ENCODE measurements at regions not wholly inside any gene's neighbourhood (a gene's known extent, or its start where the extent isn't known, plus 50 kb on each side); places are given as distances from the start of the nearest gene placed in this dataset.

- DNase-seq = no peak
Observed at GRCh38 chr13:50697746-50698539, 145.5 kb downstream of the DLEU7 start.

- no peak for DNase-seq
Observed at GRCh38 chr13:50699874-50700663, 143.4 kb downstream of the DLEU7 start.

- no peak for DNase-seq
Observed at GRCh38 chr13:50700664-50701305, 142.7 kb downstream of the DLEU7 start.

GRCh38 chr13:50701469-50701868, 142.0 kb downstream of the DLEU7 start:
- DNase-seq = no peak

- DNase-seq = no peak
Observed at GRCh38 chr13:50706505-50706904, 137.0 kb downstream of the DLEU7 start.

GRCh38 chr13:50707628-50708027, 135.9 kb downstream of the DLEU7 start:
- DNase-seq = peak; percentile 24

GRCh38 chr13:50708461-50708860, 135.0 kb downstream of the DLEU7 start:
- DNase-seq = peak; percentile 43

- DNase-seq = no peak
Observed at GRCh38 chr13:50709058-50709457, 134.4 kb downstream of the DLEU7 start.

- DNase-seq = no peak
Observed at GRCh38 chr13:50711131-50711815, 132.2 kb downstream of the DLEU7 start.

GRCh38 chr13:50711996-50712395, 131.5 kb downstream of the DLEU7 start:
- DNase-seq = no peak

GRCh38 chr13:50712456-50712855, 131.0 kb downstream of the DLEU7 start:
- DNase-seq = no peak

GRCh38 chr13:50712881-50713280, 130.6 kb downstream of the DLEU7 start:
- DNase-seq = peak; percentile 67

GRCh38 chr13:50713523-50714248, 129.8 kb downstream of the DLEU7 start:
- DNase-seq = no peak

GRCh38 chr13:50714891-50715290, 128.6 kb downstream of the DLEU7 start:
- peak; percentile 81 for DNase-seq

GRCh38 chr13:50715402-50716146, 127.9 kb downstream of the DLEU7 start:
- no peak for DNase-seq

- DNase-seq = no peak
Observed at GRCh38 chr13:50720861-50721671, 122.4 kb downstream of the DLEU7 start.

GRCh38 chr13:50721672-50721992, 121.9 kb downstream of the DLEU7 start:
- DNase-seq = no peak

- DNase-seq = no peak
Observed at GRCh38 chr13:50722440-50723125, 120.9 kb downstream of the DLEU7 start.

- DNase-seq = no peak
Observed at GRCh38 chr13:50724438-50724837, 119.1 kb downstream of the DLEU7 start.

GRCh38 chr13:50724913-50725312, 118.6 kb downstream of the DLEU7 start:
- no peak for DNase-seq

Data from NCI-H524 treated with DMSO at 0.1 percent for 48 hours (cell line).